ENCODE measurements at regions not wholly inside any gene's neighbourhood (a gene's known extent, or its start where the extent isn't known, plus 50 kb on each side); places are given as distances from the start of the nearest gene placed in this dataset.

GRCh38 chr1:56430141-56430839 is 149.1 kb downstream of the PLPP3 start:
- TF ChIP-seq CTCF (conservative IDR thresholded peaks at IDR 0.05; ENCODE audit: low read depth, low read length): no peak
- TF ChIP-seq EZH2 (IDR thresholded peaks at IDR 0.05; ENCODE audit: low read length, unreplicated experiment): no peak
